ENCODE measurements at regions not wholly inside any gene's neighbourhood (a gene's known extent, or its start where the extent isn't known, plus 50 kb on each side); places are given as distances from the start of the nearest gene placed in this dataset.
A peak's percentile ranks its signal among the peaks of the same experiment; 100 is the strongest.

GRCh38 chr14:101405171-101405883, 156.0 kb upstream of the DIO3 start:
- peak; percentile 74 for DNase-seq (ENCODE audit: low read depth)

GRCh38 chr14:101406921-101407320, 154.4 kb upstream of the DIO3 start:
- no peak for DNase-seq (ENCODE audit: low read depth)

- no peak for DNase-seq (ENCODE audit: low read depth)
Observed at GRCh38 chr14:101407328-101407727, 154.0 kb upstream of the DIO3 start.

GRCh38 chr14:101408077-101408831, 153.0 kb upstream of the DIO3 start:
- DNase-seq (ENCODE audit: low read depth) = peak; percentile 63

GRCh38 chr14:101409006-101409543, 152.2 kb upstream of the DIO3 start:
- DNase-seq (ENCODE audit: low read depth) = no peak

GRCh38 chr14:101410126-101410525, 151.2 kb upstream of the DIO3 start:
- no peak for DNase-seq (ENCODE audit: low read depth)

- no peak for DNase-seq (ENCODE audit: low read depth)
Observed at GRCh38 chr14:101411151-101411550, 150.1 kb upstream of the DIO3 start.

GRCh38 chr14:101411779-101412178, 149.5 kb upstream of the DIO3 start:
- no peak for DNase-seq (ENCODE audit: low read depth)

GRCh38 chr14:101412739-101413138, 148.6 kb upstream of the DIO3 start:
- peak; percentile 11 for DNase-seq (ENCODE audit: low read depth)

GRCh38 chr14:101417434-101417833, 143.9 kb upstream of the DIO3 start:
- no peak for DNase-seq (ENCODE audit: low read depth)

- DNase-seq (ENCODE audit: low read depth) = no peak
Observed at GRCh38 chr14:101418601-101419000, 142.7 kb upstream of the DIO3 start.

GRCh38 chr14:101426466-101426865, 134.8 kb upstream of the DIO3 start:
- peak; percentile 18 for DNase-seq (ENCODE audit: low read depth)

- no peak for DNase-seq (ENCODE audit: low read depth)
Observed at GRCh38 chr14:101428409-101428808, 132.9 kb upstream of the DIO3 start.

GRCh38 chr14:101435546-101435945, 125.7 kb upstream of the DIO3 start:
- DNase-seq (ENCODE audit: low read depth) = no peak

- no peak for DNase-seq (ENCODE audit: low read depth)
Observed at GRCh38 chr14:101439023-101439422, 122.3 kb upstream of the DIO3 start.

- DNase-seq (ENCODE audit: low read depth) = no peak
Observed at GRCh38 chr14:101440496-101440895, 120.8 kb upstream of the DIO3 start.

GRCh38 chr14:101441710-101442109, 119.6 kb upstream of the DIO3 start:
- DNase-seq (ENCODE audit: low read depth) = no peak

- no peak for DNase-seq (ENCODE audit: low read depth)
Observed at GRCh38 chr14:101442451-101442850, 118.8 kb upstream of the DIO3 start.

GRCh38 chr14:101444116-101444515, 117.2 kb upstream of the DIO3 start:
- peak; percentile 95 for DNase-seq (ENCODE audit: low read depth)

- DNase-seq (ENCODE audit: low read depth) = no peak
Observed at GRCh38 chr14:101445278-101445677, 116.0 kb upstream of the DIO3 start.

- no peak for DNase-seq (ENCODE audit: low read depth)
Observed at GRCh38 chr14:101446387-101446969, 114.8 kb upstream of the DIO3 start.

GRCh38 chr14:101449114-101449513, 112.2 kb upstream of the DIO3 start:
- DNase-seq (ENCODE audit: low read depth) = no peak

- DNase-seq (ENCODE audit: low read depth) = no peak
Observed at GRCh38 chr14:101451166-101451565, 110.1 kb upstream of the DIO3 start.
